Neural cell (in vitro differentiated cells): ENCODE measurements at regions not wholly inside any gene's neighbourhood (a gene's known extent, or its start where the extent isn't known, plus 50 kb on each side); places are given as distances from the start of the nearest gene placed in this dataset.

Experiments used
- EZH2 ChIP-seq: fragments of 200-600, 300-800 bp; shearing (Covaris generic), sonication (generic); IDR thresholded peaks from 2 replicates; pipeline ENCODE4 v1.6.1; 2014; ENCODE audit warnings: antibody characterized with exemption, low read length, borderline replicate concordance, mild to moderate bottlenecking; ENCODE audit not compliant: insufficient read depth, poor library complexity, severe bottlenecking
- POLR2AphosphoS5 ChIP-seq: IDR thresholded peaks from 2 replicates; pipeline ENCODE4 v1.6.1; 2012
- RAD21 ChIP-seq: fragments of 450-650 bp; conservative IDR thresholded peaks from 2 replicates; pipeline ENCODE4 v1.6.1; 2014; ENCODE audit warnings: antibody characterized with exemption, mild to moderate bottlenecking, moderate library complexity
- SMC3 ChIP-seq: fragments of 450-650 bp; conservative IDR thresholded peaks from 2 replicates; pipeline ENCODE4 v1.6.1; 2014; ENCODE audit warnings: antibody characterized with exemption, mild to moderate bottlenecking, moderate library complexity; ENCODE audit not compliant: poor library complexity
- TAF1 ChIP-seq: IDR thresholded peaks from 2 replicates; pipeline ENCODE4 v1.6.1; 2012; ENCODE audit warnings: low read depth
- TF ChIP-seq, protein P1 (sequence below): fragments of 450-650 bp; IDR thresholded peaks from 2 replicates; pipeline ENCODE4 v1.5.1; 2014; ENCODE audit warnings: antibody characterized with exemption, mild to moderate bottlenecking, moderate library complexity; ENCODE audit not compliant: poor library complexity, severe bottlenecking
- TF ChIP-seq, protein P2 (sequence below): IDR thresholded peaks from 2 replicates; pipeline ENCODE4 v1.6.1; 2012; ENCODE audit warnings: borderline replicate concordance

DNA sequence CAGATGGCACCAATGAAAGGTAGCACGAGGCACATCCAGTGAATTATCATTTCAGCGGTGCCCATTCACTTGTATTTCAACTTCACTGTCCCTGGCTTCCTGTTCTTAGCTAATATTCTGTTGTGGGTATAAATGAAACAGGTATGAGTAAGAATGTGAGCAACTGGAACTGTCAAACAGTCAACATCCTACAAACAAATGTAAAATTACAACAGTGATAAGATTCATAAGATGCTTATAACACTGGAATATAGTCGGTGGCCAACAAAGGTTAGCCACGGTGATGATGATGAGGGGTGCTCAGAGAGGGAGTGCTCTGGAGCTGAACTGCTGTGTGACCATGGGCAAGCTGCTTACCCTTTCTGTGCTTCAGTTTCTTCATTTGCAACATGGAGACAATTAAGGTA is 74.9 kb upstream of the TOX2 start:
- TF ChIP-seq, protein P1, sequence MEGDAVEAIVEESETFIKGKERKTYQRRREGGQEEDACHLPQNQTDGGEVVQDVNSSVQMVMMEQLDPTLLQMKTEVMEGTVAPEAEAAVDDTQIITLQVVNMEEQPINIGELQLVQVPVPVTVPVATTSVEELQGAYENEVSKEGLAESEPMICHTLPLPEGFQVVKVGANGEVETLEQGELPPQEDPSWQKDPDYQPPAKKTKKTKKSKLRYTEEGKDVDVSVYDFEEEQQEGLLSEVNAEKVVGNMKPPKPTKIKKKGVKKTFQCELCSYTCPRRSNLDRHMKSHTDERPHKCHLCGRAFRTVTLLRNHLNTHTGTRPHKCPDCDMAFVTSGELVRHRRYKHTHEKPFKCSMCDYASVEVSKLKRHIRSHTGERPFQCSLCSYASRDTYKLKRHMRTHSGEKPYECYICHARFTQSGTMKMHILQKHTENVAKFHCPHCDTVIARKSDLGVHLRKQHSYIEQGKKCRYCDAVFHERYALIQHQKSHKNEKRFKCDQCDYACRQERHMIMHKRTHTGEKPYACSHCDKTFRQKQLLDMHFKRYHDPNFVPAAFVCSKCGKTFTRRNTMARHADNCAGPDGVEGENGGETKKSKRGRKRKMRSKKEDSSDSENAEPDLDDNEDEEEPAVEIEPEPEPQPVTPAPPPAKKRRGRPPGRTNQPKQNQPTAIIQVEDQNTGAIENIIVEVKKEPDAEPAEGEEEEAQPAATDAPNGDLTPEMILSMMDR: no peak
- TF ChIP-seq POLR2AphosphoS5 (no peak), RAD21 (no peak), TAF1 (no peak), EZH2 (no peak), SMC3 (no peak)
- TF ChIP-seq, protein P2, sequence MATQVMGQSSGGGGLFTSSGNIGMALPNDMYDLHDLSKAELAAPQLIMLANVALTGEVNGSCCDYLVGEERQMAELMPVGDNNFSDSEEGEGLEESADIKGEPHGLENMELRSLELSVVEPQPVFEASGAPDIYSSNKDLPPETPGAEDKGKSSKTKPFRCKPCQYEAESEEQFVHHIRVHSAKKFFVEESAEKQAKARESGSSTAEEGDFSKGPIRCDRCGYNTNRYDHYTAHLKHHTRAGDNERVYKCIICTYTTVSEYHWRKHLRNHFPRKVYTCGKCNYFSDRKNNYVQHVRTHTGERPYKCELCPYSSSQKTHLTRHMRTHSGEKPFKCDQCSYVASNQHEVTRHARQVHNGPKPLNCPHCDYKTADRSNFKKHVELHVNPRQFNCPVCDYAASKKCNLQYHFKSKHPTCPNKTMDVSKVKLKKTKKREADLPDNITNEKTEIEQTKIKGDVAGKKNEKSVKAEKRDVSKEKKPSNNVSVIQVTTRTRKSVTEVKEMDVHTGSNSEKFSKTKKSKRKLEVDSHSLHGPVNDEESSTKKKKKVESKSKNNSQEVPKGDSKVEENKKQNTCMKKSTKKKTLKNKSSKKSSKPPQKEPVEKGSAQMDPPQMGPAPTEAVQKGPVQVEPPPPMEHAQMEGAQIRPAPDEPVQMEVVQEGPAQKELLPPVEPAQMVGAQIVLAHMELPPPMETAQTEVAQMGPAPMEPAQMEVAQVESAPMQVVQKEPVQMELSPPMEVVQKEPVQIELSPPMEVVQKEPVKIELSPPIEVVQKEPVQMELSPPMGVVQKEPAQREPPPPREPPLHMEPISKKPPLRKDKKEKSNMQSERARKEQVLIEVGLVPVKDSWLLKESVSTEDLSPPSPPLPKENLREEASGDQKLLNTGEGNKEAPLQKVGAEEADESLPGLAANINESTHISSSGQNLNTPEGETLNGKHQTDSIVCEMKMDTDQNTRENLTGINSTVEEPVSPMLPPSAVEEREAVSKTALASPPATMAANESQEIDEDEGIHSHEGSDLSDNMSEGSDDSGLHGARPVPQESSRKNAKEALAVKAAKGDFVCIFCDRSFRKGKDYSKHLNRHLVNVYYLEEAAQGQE: no peak
